GM19328 (cell line): ENCODE measurements at regions not wholly inside any gene's neighbourhood (a gene's known extent, or its start where the extent isn't known, plus 50 kb on each side); places are given as distances from the start of the nearest gene placed in this dataset.

Source experiments
- ATAC-seq: cut with Tn5 transposase; IDR thresholded peaks from one replicate; pipeline ENCODE4 v1.9.1; 2021; ENCODE audit warnings: mild to moderate bottlenecking, moderate library complexity; ENCODE audit not compliant: unreplicated experiment

DNA sequence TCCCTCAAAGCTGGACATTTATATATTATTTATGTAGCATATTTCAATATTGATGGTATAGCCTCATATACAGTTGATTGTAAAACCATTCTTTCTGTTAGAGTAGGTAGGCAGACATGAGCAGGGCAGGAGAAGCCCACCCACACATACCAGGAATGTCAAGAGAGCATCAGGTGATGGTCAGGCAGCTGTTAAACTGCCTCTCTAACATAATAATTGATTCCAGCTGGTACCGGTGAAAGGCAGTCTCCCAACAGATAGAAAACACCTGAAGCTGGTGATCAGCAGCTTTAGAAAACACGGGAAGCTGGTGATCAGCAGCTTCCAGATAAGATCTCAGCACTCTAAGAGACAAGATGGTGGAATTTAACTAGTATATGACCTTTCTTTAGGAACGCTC, 132.9 kb downstream of the SLITRK6 start:
- ATAC-seq, result no peak

GRCh38 chr13:85665286-85665685, 133.9 kb downstream of the SLITRK6 start:
- ATAC-seq, result no peak

GRCh38 chr13:85663856-85664255, 135.4 kb downstream of the SLITRK6 start:
- no peak for ATAC-seq

- ATAC-seq, result no peak
Measured at GRCh38 chr13:85662186-85662585, 137.0 kb downstream of the SLITRK6 start.

- no peak for ATAC-seq
Measured at GRCh38 chr13:85661675-85662074, 137.5 kb downstream of the SLITRK6 start.

DNA sequence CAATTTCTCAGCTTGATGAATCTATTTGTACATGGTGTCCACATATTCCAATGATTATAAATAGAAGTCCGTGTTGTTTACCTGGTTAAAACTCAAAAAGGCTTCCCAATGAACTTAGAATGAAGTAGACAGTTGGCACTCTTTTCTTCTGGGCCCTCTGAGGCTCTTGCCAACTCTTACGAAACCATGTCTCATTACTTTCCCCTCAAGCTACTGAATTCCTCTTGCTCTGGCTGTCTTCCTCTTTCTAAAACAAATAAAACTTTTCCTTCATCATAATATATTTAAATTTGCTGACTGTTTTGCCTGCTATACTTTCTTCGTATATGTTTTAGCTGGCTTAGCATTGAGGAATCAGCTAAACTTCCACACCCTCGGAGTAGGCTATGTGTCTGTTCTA, 139.7 kb downstream of the SLITRK6 start:
- ATAC-seq, result no peak

- no peak for ATAC-seq
Measured at GRCh38 chr13:85657942-85658341, 141.3 kb downstream of the SLITRK6 start.

GRCh38 chr13:85655040-85655439, 144.2 kb downstream of the SLITRK6 start:
- no peak for ATAC-seq

DNA sequence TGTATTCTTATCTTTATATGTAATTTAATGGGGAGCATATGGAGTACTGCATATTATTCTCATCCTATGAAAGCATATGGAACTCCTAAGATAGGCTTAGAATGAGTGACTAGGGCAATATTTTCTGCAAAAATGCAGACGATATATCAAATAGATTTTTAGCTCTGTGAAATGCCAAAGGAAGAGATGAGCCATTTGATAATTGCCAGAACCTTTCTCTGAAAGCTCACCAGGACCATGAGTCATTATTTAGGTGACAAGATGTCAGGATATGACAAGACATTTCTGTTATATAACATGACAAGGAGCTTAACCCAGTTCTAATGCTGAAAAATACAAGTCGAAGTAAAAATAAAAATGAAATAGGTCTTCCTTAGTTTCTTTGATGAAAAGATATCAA, 145.0 kb downstream of the SLITRK6 start:
- ATAC-seq, result no peak

DNA sequence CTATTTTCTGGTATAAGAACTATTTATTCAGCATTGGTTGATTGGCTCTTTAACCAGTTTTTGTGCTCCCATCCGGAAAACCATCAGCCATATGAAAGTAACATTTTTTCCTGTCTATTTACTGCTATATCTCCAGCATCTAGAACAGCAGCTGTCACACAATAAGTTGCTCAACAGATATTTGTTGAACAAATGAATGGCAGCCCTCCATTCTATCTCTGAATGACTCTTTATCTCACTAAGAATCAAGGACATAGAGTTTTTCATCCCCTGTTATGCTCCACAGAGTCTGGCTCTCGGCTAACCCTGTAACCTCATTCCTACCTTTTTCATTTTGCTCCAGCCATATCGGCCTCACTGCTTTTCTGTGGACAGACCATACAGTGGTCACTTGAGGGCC, 145.5 kb downstream of the SLITRK6 start:
- ATAC-seq, result no peak

DNA sequence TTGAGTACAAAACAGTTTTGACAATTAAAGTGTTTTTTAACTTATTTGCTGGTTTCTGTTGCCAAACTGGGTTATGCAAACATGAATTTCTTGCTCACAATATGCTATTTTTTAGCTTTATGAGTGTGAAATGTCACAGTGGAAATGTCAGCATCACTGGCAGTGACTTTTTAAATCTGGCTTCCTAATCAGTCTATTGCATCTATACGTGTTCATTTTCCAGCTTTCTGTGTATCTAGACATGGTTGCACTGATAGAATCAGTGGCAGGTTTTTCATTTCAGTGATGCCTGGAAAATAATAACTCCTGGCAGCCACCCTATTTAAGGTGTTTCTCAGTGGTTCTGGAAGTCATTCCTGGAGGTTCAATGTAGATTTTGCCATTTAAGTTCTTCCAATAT, 146.7 kb downstream of the SLITRK6 start:
- no peak for ATAC-seq

DNA sequence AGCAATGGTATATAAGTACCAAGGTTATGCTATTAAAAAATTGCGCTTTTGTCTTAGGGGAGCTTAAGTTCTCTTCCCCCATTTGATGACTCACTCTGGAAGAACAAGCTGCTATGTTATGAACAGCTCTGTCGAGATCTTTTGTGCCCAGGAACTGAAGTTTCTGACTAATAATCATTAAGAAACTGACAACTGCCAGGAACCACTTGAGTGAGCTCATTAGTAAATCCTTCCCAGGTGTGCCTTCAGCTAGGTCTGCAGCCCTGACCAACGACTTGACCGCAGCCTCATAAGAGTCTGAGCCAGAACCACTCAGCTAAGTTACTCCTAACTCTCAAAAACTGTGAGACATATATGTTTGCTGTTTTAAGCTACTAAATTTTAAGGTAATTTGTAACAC, 147.8 kb downstream of the SLITRK6 start:
- no peak for ATAC-seq

GRCh38 chr13:85650613-85651012, 148.6 kb downstream of the SLITRK6 start:
- no peak for ATAC-seq

DNA sequence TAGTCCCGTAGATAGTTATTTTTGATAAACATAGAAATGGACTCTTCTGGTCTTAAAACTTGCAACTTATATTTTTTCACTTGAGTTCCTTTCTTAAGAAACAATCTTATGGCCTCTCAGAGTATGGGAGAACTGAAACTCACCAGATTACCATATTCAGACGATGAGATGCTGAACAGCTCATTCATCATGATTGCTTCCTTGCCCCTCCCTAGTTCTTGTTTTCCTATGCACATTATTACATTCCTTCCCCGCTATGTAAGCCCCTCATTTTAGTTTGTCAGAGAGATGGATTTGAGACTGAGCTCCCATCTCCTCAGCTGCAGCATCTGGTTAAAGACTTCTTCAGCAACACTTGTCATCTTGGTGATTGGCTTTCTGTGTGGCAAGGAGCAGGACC, 158.5 kb downstream of the SLITRK6 start:
- no peak for ATAC-seq

- no peak for ATAC-seq
Measured at GRCh38 chr13:85638815-85639393, 160.3 kb downstream of the SLITRK6 start.

- ATAC-seq, result no peak
Measured at GRCh38 chr13:85638265-85638664, 161.0 kb downstream of the SLITRK6 start.

DNA sequence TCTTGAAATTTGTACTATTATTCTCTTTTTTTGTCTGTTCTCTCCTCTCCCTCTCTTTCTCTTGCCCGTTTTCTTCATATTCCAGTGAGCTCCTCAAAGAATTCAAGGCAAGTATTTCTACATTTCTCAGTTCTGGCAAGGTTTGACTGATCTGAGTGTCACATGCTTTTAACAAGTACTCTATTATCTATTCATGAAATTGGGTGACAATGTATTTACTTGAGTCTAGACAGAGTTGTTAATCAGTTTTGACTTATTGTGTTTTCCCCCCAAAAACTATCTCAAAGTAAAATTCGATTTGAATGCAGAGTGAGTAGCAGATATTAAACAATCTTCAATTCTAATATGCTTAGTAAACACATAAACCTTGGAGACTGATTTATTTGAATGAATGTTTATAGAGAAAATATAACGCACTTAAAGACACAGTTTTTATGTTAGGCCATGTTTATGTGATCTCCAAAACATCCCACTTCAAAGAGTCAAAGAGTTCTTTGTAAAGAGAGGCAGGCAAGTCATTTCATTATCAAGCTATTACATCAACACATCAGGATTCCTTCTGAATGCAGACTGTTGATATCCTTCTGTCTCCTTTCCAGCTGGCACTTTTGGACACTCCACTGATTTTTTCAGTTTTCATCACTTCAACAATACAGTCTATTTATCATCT, 166.6 kb downstream of the SLITRK6 start:
- no peak for ATAC-seq

DNA sequence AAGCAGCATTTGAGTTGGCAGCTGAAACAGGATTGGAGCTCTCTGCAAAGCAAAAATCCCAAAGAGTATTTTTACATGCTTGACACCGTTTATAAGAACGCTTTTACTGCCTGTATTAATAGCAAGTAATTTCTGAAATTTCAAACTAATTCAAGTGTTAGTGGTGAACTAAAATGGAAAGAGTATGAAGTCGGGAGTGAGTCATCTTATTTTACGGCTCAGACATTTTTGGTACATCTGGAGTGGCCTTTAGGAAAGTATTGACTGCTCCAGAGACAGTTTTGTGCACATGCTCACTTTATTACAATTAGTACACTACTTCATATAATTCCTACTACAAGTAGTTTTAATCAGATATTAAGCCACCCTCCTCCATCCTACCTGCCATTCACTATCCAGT, 167.4 kb downstream of the SLITRK6 start:
- no peak for ATAC-seq

DNA sequence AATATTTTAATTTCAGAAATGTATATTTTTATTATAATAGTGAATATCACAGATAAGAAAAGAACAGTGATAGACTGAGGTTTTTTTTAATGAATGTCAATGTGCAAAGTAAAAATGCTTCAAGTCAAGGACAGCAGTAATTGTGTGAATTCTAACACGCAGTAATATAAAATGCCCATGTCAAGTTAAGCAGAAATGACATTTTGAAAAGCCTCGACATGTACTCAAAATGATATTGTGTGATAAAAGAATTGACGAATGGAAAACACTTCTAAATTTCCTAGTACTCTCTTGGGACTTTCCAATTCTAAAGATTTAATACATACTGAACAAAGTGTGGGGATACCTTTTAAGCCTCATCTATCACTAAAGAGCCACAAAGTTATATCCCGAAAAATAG, 172.6 kb downstream of the SLITRK6 start:
- ATAC-seq, result no peak

DNA sequence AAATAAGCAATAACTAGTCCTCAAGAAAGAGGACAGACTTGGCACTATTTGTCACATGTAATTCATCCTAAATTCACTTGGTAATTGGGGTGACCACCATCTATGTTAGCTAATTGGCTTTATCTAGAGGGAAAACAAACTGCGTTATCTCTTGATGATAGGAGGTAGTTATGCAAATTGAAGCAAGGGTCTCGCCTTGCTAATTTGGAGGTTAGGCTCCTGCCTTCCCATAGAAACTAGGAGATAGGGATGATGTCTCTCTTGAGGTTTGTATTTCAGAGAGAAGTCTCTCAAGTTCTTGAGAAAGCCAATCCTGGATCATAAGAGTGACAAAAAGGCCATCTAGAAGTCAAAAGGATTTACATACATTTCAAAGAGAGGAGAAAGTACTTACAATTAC, 179.9 kb downstream of the SLITRK6 start:
- ATAC-seq, result no peak

- ATAC-seq, result no peak
Measured at GRCh38 chr13:85618521-85618920, 180.7 kb downstream of the SLITRK6 start.

DNA sequence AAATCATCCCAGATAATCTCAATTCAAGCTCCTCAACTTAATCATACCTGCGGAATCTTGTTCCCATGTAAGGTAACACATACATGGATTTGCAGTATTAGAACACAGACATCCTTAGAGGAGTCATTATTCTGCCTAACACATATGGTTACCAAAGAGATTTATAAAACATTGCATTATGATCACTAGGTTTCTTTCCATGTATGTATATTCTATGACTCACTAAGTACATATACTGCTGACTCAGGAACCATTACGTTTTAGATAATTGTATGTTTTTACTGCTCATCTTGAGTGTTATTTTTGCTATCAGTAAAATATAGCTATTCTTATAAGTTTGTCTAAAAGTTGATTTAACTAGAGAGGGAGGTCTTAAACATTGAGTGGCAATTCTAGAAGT, 182.9 kb downstream of the SLITRK6 start:
- ATAC-seq, result no peak

- no peak for ATAC-seq
Measured at GRCh38 chr13:85615031-85615430, 184.2 kb downstream of the SLITRK6 start.
